Activated CD4-positive, alpha-beta T cell treated with anti-CD3 and anti-CD28 coated beads for 48 hours (primary cell): ENCODE measurements at regions not wholly inside any gene's neighbourhood (a gene's known extent, or its start where the extent isn't known, plus 50 kb on each side); places are given as distances from the start of the nearest gene placed in this dataset.

ENCODE experiments used
- DNase-seq: peaks from one replicate; pipeline ENCODE4 v3.0.0-alpha.2; 2020

- DNase-seq: no peak
These were observed 93.6 kb upstream of the UST start for GRCh38 chr6:148653138-148653776.

- DNase-seq: no peak
These were observed 89.8 kb upstream of the UST start for GRCh38 chr6:148657048-148657447.

GRCh38 chr6:148658681-148659430, 88.0 kb upstream of the UST start:
- no peak for DNase-seq

- no peak for DNase-seq
These were observed 79.4 kb upstream of the UST start for GRCh38 chr6:148667395-148667794.

- no peak for DNase-seq
These were observed 75.7 kb upstream of the UST start for GRCh38 chr6:148671085-148671484.

- DNase-seq: no peak
These were observed 74.9 kb upstream of the UST start for GRCh38 chr6:148671952-148672351.

- DNase-seq: no peak
These were observed 72.5 kb upstream of the UST start for GRCh38 chr6:148674306-148674705.

GRCh38 chr6:148677594-148678476, 69.0 kb upstream of the UST start:
- DNase-seq: no peak

GRCh38 chr6:148678682-148679081, 68.1 kb upstream of the UST start:
- DNase-seq: no peak

- DNase-seq: no peak
These were observed 65.2 kb upstream of the UST start for GRCh38 chr6:148681666-148682065.

- no peak for DNase-seq
These were observed 64.6 kb upstream of the UST start for GRCh38 chr6:148682252-148682651.

GRCh38 chr6:148682990-148683389, 63.8 kb upstream of the UST start:
- DNase-seq: no peak

- no peak for DNase-seq
These were observed 57.7 kb upstream of the UST start for GRCh38 chr6:148689168-148689567.

GRCh38 chr6:148693882-148694484, 52.8 kb upstream of the UST start:
- no peak for DNase-seq
